HG02938 (cell line): ENCODE measurements at regions not wholly inside any gene's neighbourhood (a gene's known extent, or its start where the extent isn't known, plus 50 kb on each side); places are given as distances from the start of the nearest gene placed in this dataset.
"Not testable (repeated sequence)": the region's sequence is repeated elsewhere in the genome, so short reads cannot be mapped to it uniquely, and the experiment has no call there.

Experiments used
- ATAC-seq: cut with Tn5 transposase; IDR thresholded peaks from one replicate; pipeline ENCODE4 v1.9.1; 2021; ENCODE audit warnings: mild to moderate bottlenecking, moderate library complexity; ENCODE audit not compliant: unreplicated experiment

GRCh38 chr6:67882436-67883311 lies 752.4 kb upstream of the ADGRB3 start:
- no peak for ATAC-seq

- no peak for ATAC-seq
These were observed 753.4 kb upstream of the ADGRB3 start for GRCh38 chr6:67881706-67882065.

- ATAC-seq: no peak
These were observed 754.0 kb upstream of the ADGRB3 start for GRCh38 chr6:67880939-67881705.

- ATAC-seq: not testable (repeated sequence)
These were observed 754.7 kb upstream of the ADGRB3 start for GRCh38 chr6:67880343-67880742.

- ATAC-seq: not testable (repeated sequence)
These were observed 755.2 kb upstream of the ADGRB3 start for GRCh38 chr6:67879928-67880327.

GRCh38 chr6:67879105-67879904 lies 755.8 kb upstream of the ADGRB3 start:
- ATAC-seq: not testable (repeated sequence)

- not testable (repeated sequence) for ATAC-seq
These were observed 756.9 kb upstream of the ADGRB3 start for GRCh38 chr6:67878216-67878615.

DNA sequence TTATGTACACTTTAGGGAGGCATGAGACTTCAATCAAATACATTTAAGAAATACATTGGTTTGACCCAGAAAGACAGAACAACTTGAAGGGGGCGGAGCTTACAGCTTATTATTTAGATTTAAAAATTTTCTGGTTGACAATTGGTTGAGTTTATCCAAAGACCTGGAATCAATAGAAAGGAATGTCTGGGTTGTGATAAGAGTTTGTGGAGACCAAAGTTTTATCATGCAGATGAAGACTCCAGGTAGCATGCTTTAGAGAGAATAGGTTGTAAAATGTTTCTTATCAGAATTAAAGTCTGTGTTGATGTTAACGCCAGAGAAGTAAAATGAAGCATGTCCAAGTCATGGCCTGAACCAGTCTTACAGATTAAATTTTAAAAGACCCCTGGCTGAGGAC lies 757.8 kb upstream of the ADGRB3 start:
- ATAC-seq: no peak

DNA sequence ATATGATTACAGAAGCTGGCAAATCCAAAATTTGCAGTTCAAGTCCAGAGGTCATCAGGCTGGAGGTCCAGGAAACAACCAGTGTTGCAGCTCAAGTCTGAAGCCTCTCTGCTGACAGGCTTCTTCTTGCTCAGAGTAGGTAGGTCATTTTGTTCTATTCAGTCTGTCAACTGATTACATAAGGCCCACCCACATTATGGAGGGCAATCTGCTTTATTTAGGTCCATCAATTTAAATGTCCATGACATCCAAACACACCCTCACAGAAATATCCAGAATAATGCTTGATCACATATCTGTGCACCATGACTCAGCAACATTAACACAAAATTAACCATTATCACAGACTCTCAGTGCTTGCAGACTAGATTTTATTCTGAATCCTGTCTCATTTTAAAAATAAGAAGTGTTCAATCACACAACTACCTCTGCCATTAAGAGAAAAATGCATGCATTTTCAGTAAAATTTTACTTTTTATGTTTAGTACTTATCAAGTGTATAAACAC lies 759.2 kb upstream of the ADGRB3 start:
- no peak for ATAC-seq

DNA sequence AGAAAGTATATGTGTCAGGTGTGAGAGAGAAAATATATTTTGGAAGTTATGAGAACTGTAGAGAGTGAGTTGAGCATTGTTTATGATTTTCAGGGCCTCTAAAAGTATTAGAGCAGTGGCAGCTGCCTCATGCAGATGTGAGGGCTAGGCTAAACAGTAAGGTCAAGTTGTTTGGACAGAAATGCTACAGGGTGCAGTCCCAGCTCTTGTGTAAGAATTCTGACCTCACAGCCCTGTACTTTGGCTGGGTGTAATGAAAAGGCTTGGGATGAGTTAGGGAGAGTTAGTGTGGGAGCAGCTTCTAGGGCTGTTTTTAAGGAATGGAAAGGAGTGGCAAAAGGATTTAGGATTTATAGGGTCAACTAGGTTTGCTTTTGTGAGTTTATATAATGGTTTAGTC lies 764.8 kb upstream of the ADGRB3 start:
- ATAC-seq: no peak

GRCh38 chr6:67863346-67863745 lies 771.7 kb upstream of the ADGRB3 start:
- no peak for ATAC-seq

DNA sequence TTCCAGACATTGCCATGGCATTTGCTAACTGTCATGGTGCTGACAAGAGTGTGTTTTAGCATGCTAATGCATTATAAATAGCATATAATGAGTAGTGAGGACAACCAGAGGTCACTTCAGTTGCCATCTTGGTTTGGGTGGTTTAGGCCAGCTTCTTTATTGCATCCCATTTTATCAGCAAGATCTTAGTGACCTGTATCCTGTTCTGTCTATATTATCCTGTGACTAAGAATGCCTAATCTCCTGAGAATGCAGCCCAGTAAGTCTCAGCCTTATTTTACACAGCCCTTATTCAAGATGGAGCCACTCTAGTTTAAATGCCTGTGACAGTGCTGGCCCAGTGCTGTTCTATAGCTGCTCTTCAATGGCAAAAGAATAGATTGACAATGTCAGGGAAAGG lies 781.0 kb upstream of the ADGRB3 start:
- no peak for ATAC-seq

- no peak for ATAC-seq
These were observed 795.3 kb upstream of the ADGRB3 start for GRCh38 chr6:67839818-67840217.

DNA sequence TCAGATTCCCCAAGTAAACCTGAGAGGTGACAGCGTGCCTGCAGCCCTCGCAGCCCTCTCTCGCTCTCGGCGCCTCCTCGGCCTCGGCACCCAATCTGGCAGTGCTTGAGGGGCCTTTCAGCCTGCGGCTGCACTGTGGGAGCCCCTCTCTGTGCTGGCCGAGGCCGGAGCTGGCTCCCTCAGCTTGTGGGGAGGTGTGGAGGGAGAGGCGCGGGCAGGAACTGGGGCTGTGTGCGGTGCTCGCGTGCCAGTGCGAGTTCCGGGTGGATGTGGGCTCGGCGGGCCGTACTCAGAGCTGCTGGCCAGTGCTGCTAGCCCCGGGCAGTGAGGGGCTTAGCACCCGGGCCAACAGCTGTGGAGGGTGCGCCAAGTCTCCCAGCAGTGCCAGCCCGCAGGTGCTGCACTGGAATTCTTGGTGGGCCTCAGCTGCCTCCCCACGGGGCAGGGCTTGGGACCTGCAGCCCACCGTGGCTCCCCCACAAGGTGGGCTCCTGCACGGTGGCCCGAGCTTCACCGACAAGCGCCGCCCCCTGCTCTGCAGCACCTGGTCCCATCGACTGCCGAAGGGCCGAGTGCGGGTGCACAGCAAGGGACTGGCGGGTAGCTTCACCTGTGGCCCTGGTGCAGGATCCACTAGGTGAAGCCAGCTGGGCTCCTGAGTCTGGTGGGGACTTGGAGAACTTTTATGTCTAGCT lies 809.7 kb upstream of the ADGRB3 start:
- no peak for ATAC-seq

DNA sequence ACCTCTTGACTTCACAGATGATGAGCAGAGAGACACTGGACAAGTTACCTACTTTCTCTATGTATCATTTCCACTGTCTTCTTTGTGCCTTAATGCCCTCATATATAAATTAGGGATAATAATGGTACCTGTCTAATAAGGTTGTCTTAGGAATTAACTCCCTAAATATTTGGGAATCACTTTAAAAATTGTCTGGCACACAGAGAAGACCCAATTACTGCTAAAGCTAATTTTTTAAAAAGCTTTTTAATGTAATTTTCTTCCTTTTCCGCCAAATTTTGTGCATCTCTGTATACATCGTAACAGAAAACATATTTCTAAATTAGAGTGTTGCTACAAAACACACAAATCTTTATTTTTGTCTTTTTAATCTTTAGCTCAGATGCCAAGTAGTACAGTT lies 816.8 kb upstream of the ADGRB3 start:
- ATAC-seq: no peak

GRCh38 chr6:67815623-67816022 lies 819.5 kb upstream of the ADGRB3 start:
- ATAC-seq: no peak

DNA sequence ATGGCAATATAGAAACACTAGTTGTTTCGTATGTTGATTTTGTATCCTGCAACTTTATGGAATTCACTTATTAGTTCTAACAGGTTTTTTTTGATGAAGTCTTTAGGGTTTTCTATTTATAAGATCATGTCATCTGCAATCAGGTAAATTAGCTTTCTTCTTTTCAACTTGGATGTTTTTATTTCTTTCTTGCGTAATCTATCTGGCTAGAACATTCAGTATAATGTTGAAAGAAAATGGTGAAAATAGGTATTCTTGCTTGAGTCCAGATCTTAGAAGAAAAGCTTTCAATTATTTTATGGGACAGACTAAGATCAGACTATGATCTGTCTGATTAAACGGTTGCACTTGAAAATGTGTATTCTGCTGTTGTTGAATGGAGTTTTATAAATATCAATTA lies 820.8 kb upstream of the ADGRB3 start:
- no peak for ATAC-seq

DNA sequence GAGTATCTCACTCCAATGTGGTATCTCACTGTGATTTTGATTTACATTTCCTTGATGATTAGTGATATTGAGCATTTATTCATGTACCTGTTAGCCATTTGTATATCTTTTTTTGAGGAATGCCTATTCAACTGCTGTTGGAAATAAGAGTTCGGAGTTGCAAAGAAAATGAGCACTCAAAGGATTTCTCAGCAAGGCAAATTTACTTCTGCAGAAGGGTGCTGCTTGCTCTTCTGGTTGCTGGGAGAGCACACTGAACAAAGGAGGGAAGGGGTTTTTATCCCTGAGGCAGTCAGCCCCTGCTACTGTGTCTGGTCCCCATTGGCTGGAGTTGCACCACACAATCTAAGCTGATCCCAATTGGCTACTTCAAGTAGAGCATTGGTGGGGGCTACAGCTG lies 822.4 kb upstream of the ADGRB3 start:
- ATAC-seq: no peak

DNA sequence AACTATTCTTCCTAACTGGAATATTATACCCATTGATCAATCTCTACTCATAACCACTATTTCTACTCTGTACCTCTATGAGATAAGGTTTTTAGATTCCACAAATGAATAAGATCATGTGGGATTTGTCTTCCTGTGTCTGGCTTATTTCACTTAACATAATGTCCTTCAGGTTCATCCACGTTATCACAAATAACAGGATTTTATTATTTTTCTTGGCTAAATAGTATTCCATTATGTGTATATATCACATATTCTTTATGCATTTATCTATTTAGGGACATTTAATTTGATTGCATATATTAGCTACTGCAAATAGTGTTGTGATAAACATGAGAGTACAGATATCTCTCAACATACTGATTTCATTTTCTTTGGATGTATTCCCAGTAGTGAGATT lies 823.0 kb upstream of the ADGRB3 start:
- no peak for ATAC-seq

DNA sequence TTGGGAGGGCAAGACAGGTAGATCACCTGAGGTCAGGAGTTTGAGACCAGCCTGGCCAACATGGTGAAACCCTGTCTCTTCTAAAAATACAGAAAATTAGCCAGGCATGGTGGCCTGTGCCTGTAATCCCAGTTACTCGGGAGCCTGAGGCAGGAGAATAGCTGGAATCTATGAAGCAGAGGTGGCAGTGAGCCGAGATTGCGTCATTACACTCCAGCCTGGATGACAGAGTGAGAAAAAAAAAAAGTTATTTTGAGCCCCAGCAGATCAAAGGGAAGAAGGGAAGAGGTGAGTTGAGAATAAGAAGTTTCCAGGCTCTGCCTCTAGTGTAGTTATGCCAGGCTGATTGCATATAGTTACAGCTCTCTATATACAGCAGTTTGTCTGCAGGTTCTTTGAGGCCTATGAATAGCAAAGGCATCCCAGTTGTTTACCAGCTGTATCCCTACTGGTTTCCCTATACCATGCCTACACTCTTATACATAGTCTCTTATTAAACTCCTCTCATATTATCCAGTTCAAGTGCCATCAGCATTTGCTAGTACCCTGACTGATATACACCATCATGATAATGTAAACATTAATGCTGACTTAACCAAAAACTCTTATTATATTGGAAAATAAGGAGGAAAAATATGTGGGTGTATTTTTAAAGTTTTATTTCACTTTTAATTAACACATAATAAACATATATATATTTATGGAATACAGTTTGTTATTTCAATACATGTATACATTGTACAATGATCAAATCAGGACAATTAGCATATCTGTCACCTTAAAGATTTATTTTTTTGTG lies 823.6 kb upstream of the ADGRB3 start:
- no peak for ATAC-seq
